Aorta (tissue), 5 donors: ENCODE measurements at regions not wholly inside any gene's neighbourhood (a gene's known extent, or its start where the extent isn't known, plus 50 kb on each side); places are given as distances from the start of the nearest gene placed in this dataset.
"Not testable (repeated sequence)": the region's sequence is repeated elsewhere in the genome, so short reads cannot be mapped to it uniquely, and the experiment has no call there.

Experiments used
- ATAC-seq: fragments of 200-7000 bp; cut with Tn5 transposase; one replicate; pipeline ENCODE4 v1.9.1; 2022; ENCODE audit warnings: moderate library complexity; ENCODE audit not compliant: low FRiP score
- DNase-seq, 2 donors: peaks; one replicate each; pipeline ENCODE4 v3.0.0-alpha.2; 2020
- H3K27ac ChIP-seq, 2 donors: one replicate each; pipeline ENCODE4 v1.5.1; 2013; ENCODE audit warnings: low read length in 2 of 2, mild to moderate bottlenecking in 2 of 2, moderate library complexity in 2 of 2, control low read depth in 1 of 2, inconsistent platforms in 1 of 2, low read depth in 1 of 2
- H3K27me3 ChIP-seq, 2 donors: one replicate each; pipeline ENCODE4 v1.6.1; 2013; ENCODE audit warnings: control low read depth in 1 of 2, low read length in 1 of 2, mild to moderate bottlenecking in 1 of 2, moderate library complexity in 1 of 2; ENCODE audit not compliant: insufficient read depth in 2 of 2, control insufficient read depth in 1 of 2
- H3K36me3 ChIP-seq, 2 donors: one replicate each; pipeline ENCODE4 v1.6.1; 2013; ENCODE audit warnings: control low read depth in 1 of 2, low read length in 1 of 2, mild to moderate bottlenecking in 1 of 2; ENCODE audit not compliant: insufficient read depth in 2 of 2, control insufficient read depth in 1 of 2
- H3K4me1 ChIP-seq, 2 donors: one replicate each; pipeline ENCODE4 v1.6.1; 2013; ENCODE audit warnings: low read length in 2 of 2, control low read depth in 1 of 2, mild to moderate bottlenecking in 1 of 2, moderate library complexity in 1 of 2; ENCODE audit not compliant: insufficient read depth in 2 of 2, control insufficient read depth in 1 of 2
- H3K4me3 ChIP-seq, 2 donors: one replicate each; pipeline ENCODE4 v1.5.1; 2013; ENCODE audit warnings: low read length in 2 of 2, control low read depth in 1 of 2, mild to moderate bottlenecking in 1 of 2
- H3K9me3 ChIP-seq: one replicate; pipeline ENCODE4 v1.6.1; 2013; ENCODE audit warnings: mild to moderate bottlenecking, low read length; ENCODE audit not compliant: control insufficient read depth
- WGBS, 2 donors: extraction: QIAGEN DNeasy Blood & Tissue Kit; methylation state at CpG; one replicate each; pipeline ENCODE4 v1.1.7; 2013; 5-methylcytosine and 5-hydroxymethylcytosine counted together
- intact Hi-C, 2 donors: fragments of 100-400 bp; cut with DNase I; formaldehyde crosslinking; loops; one replicate each; pipeline versions ENCODE4 v1.14.2 to v1.15.0; 2022
- donor health status: healthy with polysubstance abuse.
- donor health status: Bipolar disorder and iron deficiency.
- donor health status: DM: no; HTN: no; CAD: no.
- donor health status: DM: no; HTN: no; CAD: no.
- donor health status: DM: yes; HTN: yes; CAD: no.

- Histone ChIP-seq H3K36me3 (no peaks in the 10 kb centered on the region), H3K4me3 (no peak overlapping the region), H3K27ac (no peak overlapping the region), H3K27me3 (no peaks in the 10 kb centered on the region), H3K4me1 (no peaks in the 10 kb centered on the region), H3K9me3 (peaks cover 2% of the 10 kb centered on the region)
- WGBS, 2 donors = 92 to 93% methylated on average over 4 of the region's 4 CpGs
- intact Hi-C loops = no loop called here
- ATAC-seq (no peak), DNase-seq (no peak)
Observed at GRCh38 chr7:52369922-52370321, 665.5 kb upstream of the POM121L12 start.

- H3K27ac ChIP-seq = no peak overlapping the region
- DNase-seq (no peak), ATAC-seq (no peak)
- no peaks in the 10 kb centered on the region for H3K27me3 ChIP-seq
- no peaks in the 10 kb centered on the region for H3K4me1 ChIP-seq
- intact Hi-C loops = no loop called here
- no peak overlapping the region for H3K4me3 ChIP-seq
- no peaks in the 10 kb centered on the region for H3K9me3 ChIP-seq
- no peaks in the 10 kb centered on the region for H3K36me3 ChIP-seq
Observed at GRCh38 chr7:52365349-52365748, 670.1 kb upstream of the POM121L12 start.

GRCh38 chr7:52362521-52362920, 672.9 kb upstream of the POM121L12 start:
- H3K27me3 ChIP-seq = no peaks in the 10 kb centered on the region
- no peaks in the 10 kb centered on the region for H3K9me3 ChIP-seq
- DNase-seq = peak in 1 of 2 donors; percentile 34
- no peaks in the 10 kb centered on the region for H3K4me1 ChIP-seq
- no peak overlapping the region for H3K27ac ChIP-seq
- WGBS, 2 donors = 87 to 96% methylated on average over 19 of the region's 19 CpGs
- no peak for ATAC-seq
- H3K4me3 ChIP-seq = no peak overlapping the region
- intact Hi-C loops = no loop called here
- H3K36me3 ChIP-seq = no peaks in the 10 kb centered on the region

GRCh38 chr7:52360541-52360940, 674.9 kb upstream of the POM121L12 start:
- Histone ChIP-seq H3K9me3 (no peaks in the 10 kb centered on the region), H3K36me3 (no peaks in the 10 kb centered on the region), H3K4me1 (no peaks in the 10 kb centered on the region), H3K4me3 (no peak overlapping the region), H3K27me3 (no peaks in the 10 kb centered on the region), H3K27ac (no peak overlapping the region)
- WGBS, 2 donors = 69 to 75% methylated on average over 3 of the region's 3 CpGs
- intact Hi-C loops = no loop called here
- ATAC-seq = no peak
- no peak for DNase-seq

- H3K4me3 ChIP-seq = no peak overlapping the region
- no peaks in the 10 kb centered on the region for H3K9me3 ChIP-seq
- H3K27ac ChIP-seq = no peak overlapping the region
- no peaks in the 10 kb centered on the region for H3K27me3 ChIP-seq
- intact Hi-C loops = no loop called here
- 17 to 26% methylated on average over 3 of the region's 3 CpGs for WGBS, 2 donors
- DNase-seq (no peak), ATAC-seq (no peak)
- H3K4me1 ChIP-seq = no peaks in the 10 kb centered on the region
- no peaks in the 10 kb centered on the region for H3K36me3 ChIP-seq
Observed at GRCh38 chr7:52355053-52355452, 680.4 kb upstream of the POM121L12 start.

- Histone ChIP-seq H3K27ac (no peak overlapping the region), H3K4me1 (no peaks in the 10 kb centered on the region), H3K27me3 (no peaks in the 10 kb centered on the region), H3K36me3 (no peaks in the 10 kb centered on the region), H3K4me3 (no peak overlapping the region), H3K9me3 (no peaks in the 10 kb centered on the region)
- DNase-seq (no peak), ATAC-seq (no peak)
- WGBS, 2 donors = 66 to 76% methylated on average over 4 of the region's 4 CpGs
- intact Hi-C loops = no loop called here
Observed at GRCh38 chr7:52352013-52352981, 683.1 kb upstream of the POM121L12 start.

- WGBS, 2 donors = 71 to 73% methylated on average over 2 of the region's 2 CpGs
- ATAC-seq = no peak
- no peak overlapping the region for H3K4me3 ChIP-seq
- no peaks in the 10 kb centered on the region for H3K9me3 ChIP-seq
- no peak for DNase-seq
- H3K4me1 ChIP-seq = no peaks in the 10 kb centered on the region
- no peak overlapping the region for H3K27ac ChIP-seq
- no peaks in the 10 kb centered on the region for H3K36me3 ChIP-seq
- H3K27me3 ChIP-seq = no peaks in the 10 kb centered on the region
- intact Hi-C loops = no loop called here
Observed at GRCh38 chr7:52344015-52344414, 691.4 kb upstream of the POM121L12 start.

- WGBS, 2 donors = 75 to 81% methylated on average over 6 of the region's 6 CpGs
- intact Hi-C loops = no loop called here
- H3K27me3 ChIP-seq = no peaks in the 10 kb centered on the region
Observed at GRCh38 chr7:52340067-52340466, 695.4 kb upstream of the POM121L12 start.

GRCh38 chr7:52328328-52328727, 707.1 kb upstream of the POM121L12 start:
- not testable (repeated sequence) for H3K9me3 ChIP-seq, H3K4me1 ChIP-seq, DNase-seq

More at GRCh38 chr7:52340067-52340466, 695.4 kb upstream of the POM121L12 start:
- DNase-seq (no peak), ATAC-seq (no peak)
- H3K4me3 ChIP-seq = no peak overlapping the region
- H3K36me3 ChIP-seq = no peaks in the 10 kb centered on the region
- H3K4me1 ChIP-seq = no peaks in the 10 kb centered on the region
- H3K27ac ChIP-seq = no peak overlapping the region
- no peaks in the 10 kb centered on the region for H3K9me3 ChIP-seq

More at GRCh38 chr7:52328328-52328727, 707.1 kb upstream of the POM121L12 start:
- 79 to 87% methylated on average over 7 of the region's 7 CpGs for WGBS, 2 donors
- ATAC-seq, H3K36me3 ChIP-seq, H3K4me3 ChIP-seq, H3K27me3 ChIP-seq, intact Hi-C loops, H3K27ac ChIP-seq: not testable (repeated sequence)
